Mesothelial cell of epicardium (in vitro differentiated cells): ENCODE measurements at regions not wholly inside any gene's neighbourhood (a gene's known extent, or its start where the extent isn't known, plus 50 kb on each side); places are given as distances from the start of the nearest gene placed in this dataset.

Experiments used
- DNase-seq, 2 experiments: peaks; one replicate each; pipeline ENCODE4 v3.0.0; 2021; ENCODE audit warnings: low spot score in 2 of 2; ENCODE audit not compliant: unreplicated experiment in 2 of 2
- H3K27ac Mint-ChIP-seq: 2 replicates; pipeline ENCODE4 v1.8.0; 2021; ENCODE audit warnings: mixed read lengths
- H3K27me3 Mint-ChIP-seq: 2 replicates; pipeline ENCODE4 v1.8.0; 2021; ENCODE audit warnings: low read depth, mixed read lengths
- H3K36me3 Mint-ChIP-seq: 2 replicates; pipeline ENCODE4 v1.8.0; 2021; ENCODE audit warnings: mixed read lengths
- H3K4me1 Mint-ChIP-seq: 2 replicates; pipeline ENCODE4 v1.8.0; 2021; ENCODE audit warnings: mixed read lengths
- H3K4me3 Mint-ChIP-seq: 2 replicates; pipeline ENCODE4 v1.8.0; 2021; ENCODE audit warnings: mild to moderate bottlenecking, moderate library complexity, mixed read lengths
- H3K9me3 Mint-ChIP-seq: 2 replicates; pipeline ENCODE4 v1.8.0; 2021; ENCODE audit warnings: mixed read lengths
- TF ChIP-seq, protein P1 (sequence below): fragments of 200-600 bp; sonication (generic); IDR thresholded peaks from one replicate; pipeline ENCODE4 v1.5.0; 2021; ENCODE audit warnings: antibody characterized with exemption; ENCODE audit not compliant: unreplicated experiment

DNA sequence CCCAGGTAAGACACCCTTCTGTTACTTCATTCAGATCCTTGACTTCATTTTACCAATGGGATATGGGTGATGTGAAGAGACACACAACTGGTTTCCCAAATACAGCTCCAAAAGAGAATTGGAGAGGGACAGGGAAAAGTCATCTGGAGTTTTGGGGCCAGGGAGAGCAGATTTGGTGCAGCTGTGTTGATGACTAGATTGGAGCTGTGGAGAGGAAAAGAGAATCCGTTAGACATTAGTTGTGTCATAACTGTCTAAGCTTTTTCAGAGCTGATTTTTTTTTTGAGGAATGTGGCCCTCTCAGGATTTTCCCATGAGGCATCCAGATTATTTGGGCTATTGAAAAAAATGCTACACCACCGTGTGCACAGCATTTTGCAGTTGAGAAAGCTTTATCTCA, 423.4 kb downstream of the DMAC1 start:
- Mint-ChIP-seq H3K4me1 (no peaks in the 10 kb centered on the region), H3K27me3 (no peaks in the 10 kb centered on the region), H3K36me3 (no peaks in the 10 kb centered on the region), H3K9me3 (peaks cover 13% of the 10 kb centered on the region), H3K4me3 (no peak overlapping the region), H3K27ac (no peak overlapping the region)
- TF ChIP-seq, protein P1, sequence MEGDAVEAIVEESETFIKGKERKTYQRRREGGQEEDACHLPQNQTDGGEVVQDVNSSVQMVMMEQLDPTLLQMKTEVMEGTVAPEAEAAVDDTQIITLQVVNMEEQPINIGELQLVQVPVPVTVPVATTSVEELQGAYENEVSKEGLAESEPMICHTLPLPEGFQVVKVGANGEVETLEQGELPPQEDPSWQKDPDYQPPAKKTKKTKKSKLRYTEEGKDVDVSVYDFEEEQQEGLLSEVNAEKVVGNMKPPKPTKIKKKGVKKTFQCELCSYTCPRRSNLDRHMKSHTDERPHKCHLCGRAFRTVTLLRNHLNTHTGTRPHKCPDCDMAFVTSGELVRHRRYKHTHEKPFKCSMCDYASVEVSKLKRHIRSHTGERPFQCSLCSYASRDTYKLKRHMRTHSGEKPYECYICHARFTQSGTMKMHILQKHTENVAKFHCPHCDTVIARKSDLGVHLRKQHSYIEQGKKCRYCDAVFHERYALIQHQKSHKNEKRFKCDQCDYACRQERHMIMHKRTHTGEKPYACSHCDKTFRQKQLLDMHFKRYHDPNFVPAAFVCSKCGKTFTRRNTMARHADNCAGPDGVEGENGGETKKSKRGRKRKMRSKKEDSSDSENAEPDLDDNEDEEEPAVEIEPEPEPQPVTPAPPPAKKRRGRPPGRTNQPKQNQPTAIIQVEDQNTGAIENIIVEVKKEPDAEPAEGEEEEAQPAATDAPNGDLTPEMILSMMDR: no peak
- no peak for DNase-seq

DNA sequence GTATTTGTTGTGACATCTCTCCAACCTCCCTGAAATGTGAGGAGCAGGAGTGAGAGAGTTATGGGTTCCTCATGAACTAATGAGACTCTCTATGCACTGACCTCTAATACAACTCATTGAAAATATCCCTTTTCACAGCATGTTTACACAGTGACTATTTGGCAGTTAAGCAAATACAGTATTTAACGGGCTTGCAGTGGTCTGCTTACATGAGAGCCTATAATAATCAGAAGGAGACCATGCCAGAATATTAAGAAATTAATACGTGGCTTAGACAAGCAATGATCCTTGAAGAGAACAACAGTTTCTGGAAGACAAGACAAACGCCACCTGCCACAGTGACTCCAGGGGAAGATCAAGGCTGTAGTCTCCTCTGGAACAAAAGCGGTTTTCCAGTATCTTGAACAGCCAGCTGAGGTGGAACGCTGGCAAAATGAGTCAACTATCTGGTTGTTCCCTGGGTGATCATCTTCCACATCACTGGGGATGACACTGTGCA, 424.5 kb downstream of the DMAC1 start:
- Mint-ChIP-seq H3K4me1 (no peaks in the 10 kb centered on the region), H3K36me3 (no peaks in the 10 kb centered on the region), H3K27ac (no peak overlapping the region), H3K27me3 (no peaks in the 10 kb centered on the region), H3K4me3 (no peak overlapping the region), H3K9me3 (peaks cover 13% of the 10 kb centered on the region)
- TF ChIP-seq, protein P1: no peak
- DNase-seq: no peak

DNA sequence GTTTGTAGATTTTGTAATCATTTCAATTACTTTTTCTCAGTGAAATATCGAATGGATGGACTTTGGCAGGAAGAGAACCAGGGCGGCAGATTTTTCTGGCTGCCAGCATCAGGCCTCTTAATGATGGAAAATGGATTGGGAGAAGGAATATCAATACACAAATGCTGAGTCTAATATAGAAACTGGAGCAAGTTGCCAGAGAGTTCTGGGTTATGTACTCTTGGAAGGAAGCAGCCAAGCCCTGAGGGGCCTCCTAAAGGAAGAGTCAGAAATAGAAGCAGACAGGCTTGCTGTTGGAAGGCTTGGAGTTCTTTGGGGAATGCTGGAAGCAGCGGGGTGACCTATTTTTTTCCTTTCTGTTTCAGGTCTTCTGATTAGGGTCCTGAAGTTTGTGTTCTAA, 428.6 kb downstream of the DMAC1 start:
- no peak for DNase-seq
- peaks cover 3% of the 10 kb centered on the region for H3K9me3 Mint-ChIP-seq
- H3K4me1 Mint-ChIP-seq: peaks cover 14% of the 10 kb centered on the region
- H3K27ac Mint-ChIP-seq: no peak overlapping the region
- no peaks in the 10 kb centered on the region for H3K36me3 Mint-ChIP-seq
- no peak overlapping the region for H3K4me3 Mint-ChIP-seq
- TF ChIP-seq, protein P1: no peak
- H3K27me3 Mint-ChIP-seq: no peaks in the 10 kb centered on the region

DNA sequence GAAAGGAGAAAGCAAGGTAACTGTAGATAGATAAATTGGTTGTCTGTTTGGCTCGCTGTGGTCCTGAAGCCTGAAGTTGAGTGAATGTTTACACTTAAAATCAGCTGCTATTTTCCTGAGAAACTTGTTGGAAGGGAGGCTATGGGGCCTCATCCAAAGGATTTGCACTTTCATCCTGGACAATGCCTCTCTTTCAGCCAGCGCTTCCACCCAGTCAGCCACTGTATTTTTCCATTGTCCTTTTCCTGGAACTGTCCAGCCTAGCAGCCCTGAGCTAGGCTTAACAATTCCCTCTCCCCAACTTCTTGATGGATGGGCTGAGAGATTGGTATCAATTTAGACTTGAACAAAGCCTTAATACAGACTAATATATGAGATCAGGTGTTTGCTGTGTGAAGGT, 429.2 kb downstream of the DMAC1 start:
- Mint-ChIP-seq H3K27me3 (no peaks in the 10 kb centered on the region), H3K9me3 (no peaks in the 10 kb centered on the region), H3K27ac (no peak overlapping the region), H3K36me3 (no peaks in the 10 kb centered on the region), H3K4me1 (peaks cover 14% of the 10 kb centered on the region), H3K4me3 (no peak overlapping the region)
- TF ChIP-seq, protein P1: no peak
- DNase-seq: no peak

DNA sequence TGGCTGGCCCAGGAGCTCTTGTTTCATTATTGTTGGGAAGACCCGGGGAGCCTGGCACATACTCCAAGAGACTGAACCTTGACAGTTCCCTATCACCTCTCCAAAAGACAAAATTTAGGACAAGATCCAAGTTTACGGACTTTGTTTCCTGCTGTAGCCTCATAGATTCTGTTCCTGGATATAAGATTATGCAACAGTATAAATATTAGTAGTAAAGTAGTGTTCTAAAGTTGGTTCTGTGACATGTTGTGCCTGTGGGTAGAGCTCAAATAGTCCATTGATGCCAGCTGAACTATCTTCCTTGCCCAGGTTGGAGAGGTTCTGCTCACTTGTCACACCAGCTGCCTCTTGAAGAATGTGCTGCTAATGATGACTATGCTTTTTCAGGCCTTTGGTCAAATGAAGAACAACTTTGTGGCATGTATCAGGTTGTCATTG, 430.2 kb downstream of the DMAC1 start:
- TF ChIP-seq, protein P1: no peak
- no peaks in the 10 kb centered on the region for H3K9me3 Mint-ChIP-seq
- H3K36me3 Mint-ChIP-seq: no peaks in the 10 kb centered on the region
- peaks cover 14% of the 10 kb centered on the region for H3K4me1 Mint-ChIP-seq
- H3K27ac Mint-ChIP-seq: no peak overlapping the region
- H3K4me3 Mint-ChIP-seq: no peak overlapping the region
- H3K27me3 Mint-ChIP-seq: no peaks in the 10 kb centered on the region
- no peak for DNase-seq
